Hematopoietic multipotent progenitor cell treated with erythropoietin and hydrocortisone succinate and interleukin-3 and kit ligand, for 15 days (in vitro differentiated cells): ENCODE measurements at regions not wholly inside any gene's neighbourhood (a gene's known extent, or its start where the extent isn't known, plus 50 kb on each side); places are given as distances from the start of the nearest gene placed in this dataset.

Experiments used
- DNase-seq: peaks from one replicate; pipeline ENCODE4 v3.0.0-alpha.2; 2015; ENCODE audit warnings: low spot score

DNA sequence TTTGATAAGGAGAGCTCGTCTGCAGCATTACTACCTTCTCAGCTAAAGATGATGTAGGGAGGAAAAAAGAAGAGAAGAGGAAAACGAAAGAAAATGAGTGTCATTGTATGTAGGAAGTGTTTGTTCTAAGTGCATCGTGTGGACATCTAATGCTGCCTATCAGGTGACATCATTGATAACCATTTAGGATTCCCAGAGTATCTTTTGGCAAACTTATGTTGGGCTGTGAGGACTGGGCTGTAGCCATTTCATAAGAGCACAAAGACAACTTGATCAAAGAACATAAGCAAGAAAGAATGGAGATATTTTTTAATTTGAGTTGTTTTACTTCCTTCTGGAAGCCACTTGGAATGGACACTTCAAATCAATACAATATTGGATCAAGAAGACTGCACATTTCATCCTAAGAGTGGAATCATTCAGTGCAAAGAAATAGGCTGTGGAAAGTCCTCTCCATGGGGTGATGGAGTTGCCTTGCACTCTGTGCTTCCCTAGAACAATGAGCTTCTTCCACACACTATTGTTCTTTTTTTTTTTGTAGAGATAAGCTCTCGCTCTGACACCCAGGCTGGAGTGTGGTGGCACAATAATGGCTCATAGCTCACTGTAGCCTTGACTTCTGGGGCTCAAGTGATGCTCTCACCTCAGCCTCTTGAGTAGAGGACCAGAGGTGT is 52.4 kb upstream of the UBL3 start:
- DNase-seq: no peak

DNA sequence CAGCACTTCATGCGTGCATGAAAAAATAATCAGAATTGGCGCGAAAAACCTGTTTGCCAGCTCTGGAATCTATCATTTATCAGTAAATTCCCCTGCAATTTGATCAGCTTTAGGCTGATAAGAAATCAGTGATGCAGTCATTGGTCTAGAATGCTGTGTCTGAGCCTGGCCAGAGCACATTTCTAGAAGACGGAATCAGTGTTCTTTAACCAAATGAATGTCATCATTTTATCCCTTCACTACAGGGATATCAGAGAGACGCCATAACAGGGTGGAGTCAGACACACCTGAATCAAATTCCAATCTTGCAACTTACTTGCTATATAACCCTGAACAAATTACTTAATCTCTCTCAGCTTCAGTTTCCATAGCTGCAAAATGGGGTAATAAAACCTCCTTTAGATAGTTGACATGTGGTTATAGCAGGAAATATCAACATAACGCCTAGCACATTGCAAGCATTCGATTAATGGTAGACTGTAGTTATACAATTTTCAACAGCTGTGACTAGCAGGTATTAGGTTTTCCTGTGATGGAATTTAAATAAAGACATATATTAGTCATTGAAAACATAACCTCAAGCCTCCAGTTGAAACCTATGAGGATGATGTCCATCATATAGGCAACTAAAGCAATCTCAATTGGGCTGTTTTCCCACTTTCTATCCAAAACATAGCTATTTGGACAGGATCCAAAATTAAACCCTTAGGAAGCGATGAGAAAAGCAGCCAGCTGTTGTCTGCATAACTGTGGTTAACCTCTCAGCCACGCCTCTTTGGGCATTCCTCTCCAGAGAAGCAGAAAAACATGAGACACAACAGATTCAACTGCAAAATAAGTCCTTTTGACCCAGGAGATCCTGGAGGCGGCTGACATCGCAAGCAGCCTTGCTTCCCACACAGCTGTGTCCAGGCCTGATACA is 51.6 kb upstream of the UBL3 start:
- no peak for DNase-seq
